ENCODE measurements at regions not wholly inside any gene's neighbourhood (a gene's known extent, or its start where the extent isn't known, plus 50 kb on each side); places are given as distances from the start of the nearest gene placed in this dataset.

DNA sequence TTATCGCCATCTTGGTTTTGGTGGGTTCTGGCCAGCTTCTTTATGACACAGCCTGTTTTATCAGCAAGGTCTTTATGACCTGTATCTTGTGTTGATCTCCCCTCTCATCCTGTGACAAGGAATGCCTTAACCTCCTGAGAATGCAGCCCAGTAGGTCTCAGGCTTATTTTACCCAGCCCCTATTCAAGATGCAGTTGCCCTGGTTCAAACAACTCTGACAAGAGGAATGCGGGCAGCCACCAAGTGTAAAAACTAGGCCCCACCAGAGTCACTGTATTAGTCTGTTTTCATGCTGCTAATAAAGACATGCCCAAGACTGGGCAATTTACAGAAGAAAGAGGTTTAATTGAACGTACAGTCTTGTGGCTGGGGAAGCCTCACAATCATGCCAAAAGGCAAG is 671.3 kb downstream of the SORCS1 start:
- TF ChIP-seq, protein P1, sequence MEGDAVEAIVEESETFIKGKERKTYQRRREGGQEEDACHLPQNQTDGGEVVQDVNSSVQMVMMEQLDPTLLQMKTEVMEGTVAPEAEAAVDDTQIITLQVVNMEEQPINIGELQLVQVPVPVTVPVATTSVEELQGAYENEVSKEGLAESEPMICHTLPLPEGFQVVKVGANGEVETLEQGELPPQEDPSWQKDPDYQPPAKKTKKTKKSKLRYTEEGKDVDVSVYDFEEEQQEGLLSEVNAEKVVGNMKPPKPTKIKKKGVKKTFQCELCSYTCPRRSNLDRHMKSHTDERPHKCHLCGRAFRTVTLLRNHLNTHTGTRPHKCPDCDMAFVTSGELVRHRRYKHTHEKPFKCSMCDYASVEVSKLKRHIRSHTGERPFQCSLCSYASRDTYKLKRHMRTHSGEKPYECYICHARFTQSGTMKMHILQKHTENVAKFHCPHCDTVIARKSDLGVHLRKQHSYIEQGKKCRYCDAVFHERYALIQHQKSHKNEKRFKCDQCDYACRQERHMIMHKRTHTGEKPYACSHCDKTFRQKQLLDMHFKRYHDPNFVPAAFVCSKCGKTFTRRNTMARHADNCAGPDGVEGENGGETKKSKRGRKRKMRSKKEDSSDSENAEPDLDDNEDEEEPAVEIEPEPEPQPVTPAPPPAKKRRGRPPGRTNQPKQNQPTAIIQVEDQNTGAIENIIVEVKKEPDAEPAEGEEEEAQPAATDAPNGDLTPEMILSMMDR (IDR thresholded peaks at IDR 0.05): no peak
- no peak for TF ChIP-seq ZFX (IDR thresholded peaks at IDR 0.05; ENCODE audit: borderline replicate concordance)

All from 22Rv1 (cell line).